Spleen (tissue), 7 donors: ENCODE measurements at regions not wholly inside any gene's neighbourhood (a gene's known extent, or its start where the extent isn't known, plus 50 kb on each side); places are given as distances from the start of the nearest gene placed in this dataset.

ENCODE experiments used
- POLR2AphosphoS5 ChIP-seq, 3 donors: sonication (generic); formaldehyde crosslinking; IDR thresholded peaks; one replicate each; pipeline ENCODE4 v1.5.1; 2017; ENCODE audit warnings: antibody characterized with exemption in 3 of 3
- TF ChIP-seq, protein P1 (sequence below), 11 experiments: fragments of 200-600 bp in 7 of 11; fragments of 450-650 bp in 4 of 11; sonication (generic) in 4 of 11; IDR thresholded peaks in 8 of 11; conservative IDR thresholded peaks in 3 of 11; 1 replicate in 7 of 11; 2 replicates in 4 of 11; pipeline versions ENCODE4 v1.4.0 to v1.8.0; 2016 to 2021; ENCODE audit warnings: antibody characterized with exemption in 11 of 11, inconsistent platforms in 4 of 11, mild to moderate bottlenecking in 1 of 11
- donor health status: DM: no; HTN: no; CAD: no; lungs with moderate emphysema.
- donor health status: DM: no; HTN: no; CAD: no.
- donor health status: DM: no; HTN: no; CAD: no.

DNA sequence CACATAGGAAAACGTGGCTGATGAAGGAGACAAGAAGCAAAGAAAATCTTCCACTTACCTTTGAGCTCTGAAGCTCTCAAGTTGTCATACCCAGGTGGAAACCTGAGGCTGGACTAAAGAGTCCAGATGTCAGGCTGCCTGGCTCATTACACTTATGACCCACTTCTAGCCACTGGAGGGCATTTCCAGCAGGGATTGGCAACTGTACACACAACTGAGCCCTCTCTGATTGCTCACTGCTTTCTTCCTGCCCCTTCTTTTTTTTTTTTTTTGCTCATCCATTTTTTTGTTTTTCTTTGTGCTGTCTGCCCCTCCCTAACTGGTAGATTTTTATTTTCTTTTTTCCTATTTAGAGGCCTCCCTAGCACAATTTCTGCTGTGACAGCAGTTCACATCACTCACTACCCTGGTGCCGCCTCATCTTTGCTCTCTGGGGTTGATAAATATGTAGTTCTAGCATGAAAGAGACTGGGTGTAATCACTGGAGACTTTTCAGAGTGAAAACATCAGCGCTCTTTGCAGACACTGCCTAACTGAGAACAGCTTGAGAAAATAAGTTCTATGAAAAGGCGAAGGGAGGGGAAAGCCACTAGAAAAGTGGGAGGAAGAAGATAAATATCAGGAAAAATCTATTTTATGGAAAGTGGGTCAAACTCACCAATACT, 334.5 kb downstream of the NUF2 start:
- TF ChIP-seq, protein P1, sequence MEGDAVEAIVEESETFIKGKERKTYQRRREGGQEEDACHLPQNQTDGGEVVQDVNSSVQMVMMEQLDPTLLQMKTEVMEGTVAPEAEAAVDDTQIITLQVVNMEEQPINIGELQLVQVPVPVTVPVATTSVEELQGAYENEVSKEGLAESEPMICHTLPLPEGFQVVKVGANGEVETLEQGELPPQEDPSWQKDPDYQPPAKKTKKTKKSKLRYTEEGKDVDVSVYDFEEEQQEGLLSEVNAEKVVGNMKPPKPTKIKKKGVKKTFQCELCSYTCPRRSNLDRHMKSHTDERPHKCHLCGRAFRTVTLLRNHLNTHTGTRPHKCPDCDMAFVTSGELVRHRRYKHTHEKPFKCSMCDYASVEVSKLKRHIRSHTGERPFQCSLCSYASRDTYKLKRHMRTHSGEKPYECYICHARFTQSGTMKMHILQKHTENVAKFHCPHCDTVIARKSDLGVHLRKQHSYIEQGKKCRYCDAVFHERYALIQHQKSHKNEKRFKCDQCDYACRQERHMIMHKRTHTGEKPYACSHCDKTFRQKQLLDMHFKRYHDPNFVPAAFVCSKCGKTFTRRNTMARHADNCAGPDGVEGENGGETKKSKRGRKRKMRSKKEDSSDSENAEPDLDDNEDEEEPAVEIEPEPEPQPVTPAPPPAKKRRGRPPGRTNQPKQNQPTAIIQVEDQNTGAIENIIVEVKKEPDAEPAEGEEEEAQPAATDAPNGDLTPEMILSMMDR (IDR thresholded peaks at IDR 0.05 in 8 of 11, conservative IDR thresholded peaks at IDR 0.05 in 3 of 11): no peak
- no peak for TF ChIP-seq POLR2AphosphoS5 (IDR thresholded peaks at IDR 0.05)
